Parathyroid adenoma (tissue), 2 donors: ENCODE measurements at regions not wholly inside any gene's neighbourhood (a gene's known extent, or its start where the extent isn't known, plus 50 kb on each side); places are given as distances from the start of the nearest gene placed in this dataset.

Source experiments
- H2AFZ ChIP-seq: fragments of 300-600 bp; sonication (generic); one replicate; pipeline ENCODE4 v1.7.0; 2017; ENCODE audit warnings: antibody characterized with exemption, mild to moderate bottlenecking
- H3K27ac ChIP-seq: fragments of 300-600 bp; sonication (generic); one replicate; pipeline ENCODE4 v1.7.0; 2017
- H3K27me3 ChIP-seq: fragments of 300-600 bp; sonication (generic); one replicate; pipeline ENCODE4 v1.7.0; 2017; ENCODE audit warnings: low read length; ENCODE audit not compliant: control insufficient read depth, insufficient read depth
- H3K36me3 ChIP-seq: fragments of 300-600 bp; sonication (generic); one replicate; pipeline ENCODE4 v1.7.0; 2017; ENCODE audit warnings: low read length; ENCODE audit not compliant: control insufficient read depth, insufficient read depth
- H3K4me1 ChIP-seq: fragments of 300-600 bp; sonication (generic); one replicate; pipeline ENCODE4 v1.7.0; 2017; ENCODE audit warnings: control low read depth
- H3K4me2 ChIP-seq: fragments of 300-600 bp; sonication (generic); one replicate; pipeline ENCODE4 v1.7.0; 2017; ENCODE audit warnings: low read length
- H3K4me3 ChIP-seq: fragments of 300-600 bp; sonication (generic); one replicate; pipeline ENCODE4 v1.7.0; 2017; ENCODE audit warnings: low read depth, low read length
- H3K79me2 ChIP-seq: fragments of 300-600 bp; sonication (generic); one replicate; pipeline ENCODE4 v1.7.0; 2017; ENCODE audit warnings: control low read depth
- H3K9ac ChIP-seq: fragments of 300-600 bp; sonication (generic); one replicate; pipeline ENCODE4 v1.7.0; 2017; ENCODE audit warnings: mild to moderate bottlenecking
- H3K9me3 ChIP-seq: fragments of 300-600 bp; sonication (generic); one replicate; pipeline ENCODE4 v1.7.0; 2017; ENCODE audit warnings: low read length; ENCODE audit not compliant: control insufficient read depth
- TF ChIP-seq, protein P1 (sequence below): fragments of 300-600 bp; sonication (generic); IDR thresholded peaks from one replicate; pipeline ENCODE4 v1.7.0; 2017; ENCODE audit warnings: antibody characterized with exemption, mild to moderate bottlenecking
- donor health status: primary hyperparathyroidism.

DNA sequence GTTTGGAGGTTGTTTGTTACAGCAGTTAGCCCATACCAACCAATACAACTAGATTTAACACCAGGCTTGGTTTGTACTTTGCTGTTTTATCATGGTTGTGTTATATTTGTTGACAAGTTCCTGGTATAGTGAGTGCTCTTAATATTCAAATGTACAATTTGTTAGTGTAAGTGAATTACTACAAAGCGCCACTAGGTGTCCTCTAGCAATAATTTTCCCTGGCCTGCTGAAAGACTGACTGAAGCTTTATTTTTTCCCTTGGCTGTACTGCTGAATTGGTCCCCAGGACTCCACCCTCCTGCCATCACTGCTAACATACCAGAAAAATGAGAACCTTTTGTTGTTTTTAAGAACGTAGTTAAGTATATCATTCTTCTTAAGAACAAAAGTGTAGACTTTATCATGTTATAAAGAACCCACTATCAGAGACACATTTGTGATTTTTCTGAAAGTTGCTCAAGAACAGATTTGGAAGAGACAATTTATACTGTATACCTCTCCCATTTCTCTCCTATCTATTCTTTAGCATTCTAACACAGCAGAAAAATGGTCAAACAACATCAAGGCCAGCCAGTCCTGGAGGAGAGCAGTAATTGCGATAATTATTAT, 75.3 kb upstream of the FAR2 start:
- no peak overlapping the region for H3K9ac ChIP-seq
- TF ChIP-seq, protein P1, sequence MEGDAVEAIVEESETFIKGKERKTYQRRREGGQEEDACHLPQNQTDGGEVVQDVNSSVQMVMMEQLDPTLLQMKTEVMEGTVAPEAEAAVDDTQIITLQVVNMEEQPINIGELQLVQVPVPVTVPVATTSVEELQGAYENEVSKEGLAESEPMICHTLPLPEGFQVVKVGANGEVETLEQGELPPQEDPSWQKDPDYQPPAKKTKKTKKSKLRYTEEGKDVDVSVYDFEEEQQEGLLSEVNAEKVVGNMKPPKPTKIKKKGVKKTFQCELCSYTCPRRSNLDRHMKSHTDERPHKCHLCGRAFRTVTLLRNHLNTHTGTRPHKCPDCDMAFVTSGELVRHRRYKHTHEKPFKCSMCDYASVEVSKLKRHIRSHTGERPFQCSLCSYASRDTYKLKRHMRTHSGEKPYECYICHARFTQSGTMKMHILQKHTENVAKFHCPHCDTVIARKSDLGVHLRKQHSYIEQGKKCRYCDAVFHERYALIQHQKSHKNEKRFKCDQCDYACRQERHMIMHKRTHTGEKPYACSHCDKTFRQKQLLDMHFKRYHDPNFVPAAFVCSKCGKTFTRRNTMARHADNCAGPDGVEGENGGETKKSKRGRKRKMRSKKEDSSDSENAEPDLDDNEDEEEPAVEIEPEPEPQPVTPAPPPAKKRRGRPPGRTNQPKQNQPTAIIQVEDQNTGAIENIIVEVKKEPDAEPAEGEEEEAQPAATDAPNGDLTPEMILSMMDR = peak; percentile 49
- no peaks in the 10 kb centered on the region for H3K27me3 ChIP-seq
- H2AFZ ChIP-seq = no peak overlapping the region
- H3K9me3 ChIP-seq = no peaks in the 10 kb centered on the region
- H3K4me2 ChIP-seq = no peak overlapping the region
- no peaks in the 10 kb centered on the region for H3K36me3 ChIP-seq
- no peaks in the 10 kb centered on the region for H3K4me1 ChIP-seq
- no peak overlapping the region for H3K27ac ChIP-seq
- no peak overlapping the region for H3K4me3 ChIP-seq
- H3K79me2 ChIP-seq = no peaks in the 10 kb centered on the region

DNA sequence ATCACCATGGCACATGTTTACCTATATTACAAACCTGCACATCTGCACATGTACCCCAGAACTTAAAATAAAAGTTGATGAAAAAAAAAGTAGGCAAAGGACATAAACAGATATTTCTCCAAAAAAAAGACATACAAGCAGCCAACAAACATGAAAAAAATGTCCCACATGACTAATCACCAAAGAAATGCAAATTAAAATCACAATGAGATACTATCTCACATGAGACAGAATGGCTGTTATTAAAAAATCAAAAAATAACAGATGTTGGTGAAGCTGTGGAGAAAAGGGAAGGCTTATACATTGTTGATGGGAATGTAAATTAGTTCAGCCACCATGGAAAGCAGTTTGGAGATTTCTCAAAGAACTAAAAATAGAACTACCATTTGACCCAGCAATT, 68.0 kb upstream of the FAR2 start:
- H2AFZ ChIP-seq = no peak overlapping the region
- no peaks in the 10 kb centered on the region for H3K27me3 ChIP-seq
- H3K4me1 ChIP-seq = no peaks in the 10 kb centered on the region

DNA sequence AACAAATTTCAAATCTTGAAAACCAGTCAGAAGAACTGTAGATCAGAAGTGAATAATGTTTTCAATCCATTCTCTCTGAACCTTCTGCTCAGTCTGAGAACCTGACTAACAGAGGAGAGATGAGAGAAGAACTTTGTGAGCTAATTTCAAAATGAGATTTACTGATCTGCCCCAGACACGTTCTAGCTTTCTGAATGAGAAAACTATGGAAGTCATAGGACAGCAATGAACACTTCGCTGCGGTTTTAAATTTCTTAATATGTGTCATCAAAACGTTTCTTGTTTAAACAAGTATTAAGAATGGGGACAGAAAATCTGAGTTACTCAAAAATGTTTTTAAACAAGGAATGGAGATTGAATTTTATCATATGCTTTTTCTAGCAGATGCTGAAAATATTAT, 66.6 kb upstream of the FAR2 start:
- Histone ChIP-seq H3K27ac (no peak overlapping the region), H3K4me3 (no peak overlapping the region), H3K4me1 (no peaks in the 10 kb centered on the region), H3K9ac (no peak overlapping the region), H3K79me2 (no peaks in the 10 kb centered on the region), H3K9me3 (no peaks in the 10 kb centered on the region), H2AFZ (no peak overlapping the region), H3K4me2 (no peak overlapping the region), H3K27me3 (no peaks in the 10 kb centered on the region), H3K36me3 (no peaks in the 10 kb centered on the region)
- TF ChIP-seq, protein P1 = no peak

More for the DNA sequence above, 68.0 kb upstream of the FAR2 start:
- no peak overlapping the region for H3K4me2 ChIP-seq
- H3K9me3 ChIP-seq = no peaks in the 10 kb centered on the region
- no peak overlapping the region for H3K9ac ChIP-seq
- no peaks in the 10 kb centered on the region for H3K79me2 ChIP-seq
- no peaks in the 10 kb centered on the region for H3K36me3 ChIP-seq
- H3K4me3 ChIP-seq = no peak overlapping the region
- TF ChIP-seq, protein P1 = no peak
- H3K27ac ChIP-seq = no peak overlapping the region

DNA sequence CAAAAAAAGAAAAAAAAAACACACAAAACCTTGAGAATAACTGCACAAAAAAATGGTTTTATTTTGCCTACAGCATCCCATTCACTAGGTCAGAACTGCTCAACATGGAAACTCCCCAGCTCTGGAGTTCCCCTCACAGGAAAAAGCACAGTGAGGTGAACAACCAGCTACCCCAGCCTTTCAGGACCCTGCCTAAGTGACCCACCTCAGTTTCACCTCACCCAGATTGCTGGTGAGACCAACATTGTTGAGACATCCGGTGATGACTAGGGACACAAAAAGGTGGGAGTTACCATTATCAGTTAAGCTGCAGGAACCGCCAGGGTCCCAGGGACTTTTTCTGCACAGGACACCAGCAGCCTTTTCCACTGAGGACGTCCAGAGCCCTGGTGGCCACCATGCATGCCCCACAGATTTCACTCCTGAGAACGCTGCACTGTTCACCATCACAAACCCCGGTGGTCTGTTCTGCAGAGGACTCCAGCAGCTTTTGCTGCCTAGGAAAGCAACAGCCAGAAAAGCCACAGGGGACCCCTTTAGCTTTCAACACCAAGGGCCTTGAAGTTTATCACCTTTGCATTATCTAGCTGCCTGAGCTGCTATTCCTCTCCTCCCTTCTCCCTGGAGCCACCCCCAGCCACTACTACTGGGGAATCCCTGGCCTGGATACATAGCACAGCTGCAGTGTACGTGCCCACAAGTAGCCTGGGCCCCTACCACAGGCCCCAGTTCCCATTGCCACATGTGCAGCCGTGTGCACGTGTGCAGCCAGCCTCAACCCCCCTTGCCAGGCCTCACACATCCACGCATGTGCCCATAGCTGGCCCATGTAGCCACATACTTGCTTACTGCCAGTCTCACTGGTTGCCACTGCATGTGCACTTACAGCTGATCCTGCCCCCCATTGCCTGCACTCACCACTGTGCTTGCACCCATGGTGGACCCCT, 62.5 kb upstream of the FAR2 start:
- no peak overlapping the region for H3K4me2 ChIP-seq
- no peaks in the 10 kb centered on the region for H3K4me1 ChIP-seq
- no peaks in the 10 kb centered on the region for H3K36me3 ChIP-seq
- TF ChIP-seq, protein P1 = no peak
- no peaks in the 10 kb centered on the region for H3K27me3 ChIP-seq
- H3K4me3 ChIP-seq = no peak overlapping the region
- H2AFZ ChIP-seq = no peak overlapping the region
- H3K9ac ChIP-seq = no peak overlapping the region
- no peaks in the 10 kb centered on the region for H3K9me3 ChIP-seq
- H3K27ac ChIP-seq = no peak overlapping the region
- no peaks in the 10 kb centered on the region for H3K79me2 ChIP-seq
